Ishikawa (cell line): ENCODE measurements at regions not wholly inside any gene's neighbourhood (a gene's known extent, or its start where the extent isn't known, plus 50 kb on each side); places are given as distances from the start of the nearest gene placed in this dataset.

Source experiments
- CEBPB ChIP-seq: IDR thresholded peaks from 2 replicates; pipeline ENCODE4 v1.6.1; 2012
- CREB1 ChIP-seq: IDR thresholded peaks from 2 replicates; pipeline ENCODE4 v1.6.1; 2012; ENCODE audit warnings: low read depth
- EGR1 ChIP-seq: IDR thresholded peaks from 2 replicates; pipeline ENCODE4 v1.6.1; 2012
- EP300 ChIP-seq: IDR thresholded peaks from 2 replicates; pipeline ENCODE4 v1.6.1; 2012; ENCODE audit warnings: borderline replicate concordance
- FOXM1 ChIP-seq: IDR thresholded peaks from 2 replicates; pipeline ENCODE4 v1.6.1; 2012; ENCODE audit warnings: low read depth, borderline replicate concordance
- MAX ChIP-seq: IDR thresholded peaks from 2 replicates; pipeline ENCODE4 v1.6.1; 2012
- NFIC ChIP-seq: IDR thresholded peaks from 2 replicates; pipeline ENCODE4 v1.6.1; 2012
- RAD21 ChIP-seq: IDR thresholded peaks from 2 replicates; pipeline ENCODE4 v1.6.1; 2012; ENCODE audit warnings: low read depth
- REST ChIP-seq: IDR thresholded peaks from 2 replicates; pipeline ENCODE4 v1.6.1; 2012; ENCODE audit warnings: low read depth, mild to moderate bottlenecking
- TAF1 ChIP-seq: IDR thresholded peaks from 2 replicates; pipeline ENCODE4 v1.6.1; 2012; ENCODE audit warnings: low read depth, mild to moderate bottlenecking
- TCF12 ChIP-seq: IDR thresholded peaks from 2 replicates; pipeline ENCODE4 v1.6.1; 2012; ENCODE audit warnings: low read depth
- TEAD4 ChIP-seq: IDR thresholded peaks from 2 replicates; pipeline ENCODE4 v1.6.1; 2012
- USF1 ChIP-seq: IDR thresholded peaks from 2 replicates; pipeline ENCODE4 v1.6.1; 2012
- YY1 ChIP-seq: IDR thresholded peaks from 2 replicates; pipeline ENCODE4 v1.6.1; 2012; ENCODE audit warnings: low read depth
- ZBTB7A ChIP-seq: IDR thresholded peaks from 2 replicates; pipeline ENCODE4 v1.6.1; 2012; ENCODE audit warnings: low read depth

GRCh38 chr3:117409256-117409655 is 699.7 kb downstream of the TUSC7 start:
- TF ChIP-seq RAD21 (no peak), ZBTB7A (no peak), REST (no peak), TCF12 (no peak), NFIC (no peak)

GRCh38 chr3:117409701-117410459 is 700.3 kb downstream of the TUSC7 start:
- no peak for TF ChIP-seq CREB1
- no peak for TF ChIP-seq TAF1
- no peak for TF ChIP-seq CEBPB
- TF ChIP-seq MAX: no peak
- no peak for TF ChIP-seq YY1
- TF ChIP-seq EGR1: no peak
- no peak for TF ChIP-seq FOXM1
- no peak for TF ChIP-seq USF1
- no peak for TF ChIP-seq NFIC
- no peak for TF ChIP-seq TCF12
- TF ChIP-seq ZBTB7A: no peak
- TF ChIP-seq REST: no peak
- no peak for TF ChIP-seq RAD21
- no peak for TF ChIP-seq EP300
- no peak for TF ChIP-seq TEAD4

- TF ChIP-seq TAF1: no peak
- no peak for TF ChIP-seq MAX
- no peak for TF ChIP-seq NFIC
- no peak for TF ChIP-seq RAD21
- TF ChIP-seq FOXM1: no peak
- no peak for TF ChIP-seq REST
- TF ChIP-seq USF1: no peak
- no peak for TF ChIP-seq TEAD4
- no peak for TF ChIP-seq TCF12
- TF ChIP-seq CREB1: no peak
- no peak for TF ChIP-seq ZBTB7A
- no peak for TF ChIP-seq YY1
- TF ChIP-seq CEBPB: no peak
Measured at GRCh38 chr3:117411971-117412370, 702.4 kb downstream of the TUSC7 start.

- TF ChIP-seq ZBTB7A: no peak
- TF ChIP-seq REST: no peak
- no peak for TF ChIP-seq TEAD4
- no peak for TF ChIP-seq MAX
- no peak for TF ChIP-seq TAF1
- TF ChIP-seq EP300: no peak
- no peak for TF ChIP-seq CEBPB
- TF ChIP-seq FOXM1: no peak
- TF ChIP-seq NFIC: no peak
- TF ChIP-seq USF1: no peak
- TF ChIP-seq YY1: no peak
- TF ChIP-seq CREB1: no peak
- TF ChIP-seq RAD21: no peak
- no peak for TF ChIP-seq TCF12
- no peak for TF ChIP-seq EGR1
Measured at GRCh38 chr3:117417411-117417810, 707.8 kb downstream of the TUSC7 start.
